ENCODE measurements at regions not wholly inside any gene's neighbourhood (a gene's known extent, or its start where the extent isn't known, plus 50 kb on each side); places are given as distances from the start of the nearest gene placed in this dataset.
A peak's percentile ranks its signal among the peaks of the same experiment; 100 is the strongest.

- H3K27ac ChIP-seq: no peak overlapping the region
- no peak for TF ChIP-seq POLR2A (IDR thresholded peaks at IDR 0.05)
- TF ChIP-seq EP300 (IDR thresholded peaks at IDR 0.05): no peak
- TF ChIP-seq, protein P1, sequence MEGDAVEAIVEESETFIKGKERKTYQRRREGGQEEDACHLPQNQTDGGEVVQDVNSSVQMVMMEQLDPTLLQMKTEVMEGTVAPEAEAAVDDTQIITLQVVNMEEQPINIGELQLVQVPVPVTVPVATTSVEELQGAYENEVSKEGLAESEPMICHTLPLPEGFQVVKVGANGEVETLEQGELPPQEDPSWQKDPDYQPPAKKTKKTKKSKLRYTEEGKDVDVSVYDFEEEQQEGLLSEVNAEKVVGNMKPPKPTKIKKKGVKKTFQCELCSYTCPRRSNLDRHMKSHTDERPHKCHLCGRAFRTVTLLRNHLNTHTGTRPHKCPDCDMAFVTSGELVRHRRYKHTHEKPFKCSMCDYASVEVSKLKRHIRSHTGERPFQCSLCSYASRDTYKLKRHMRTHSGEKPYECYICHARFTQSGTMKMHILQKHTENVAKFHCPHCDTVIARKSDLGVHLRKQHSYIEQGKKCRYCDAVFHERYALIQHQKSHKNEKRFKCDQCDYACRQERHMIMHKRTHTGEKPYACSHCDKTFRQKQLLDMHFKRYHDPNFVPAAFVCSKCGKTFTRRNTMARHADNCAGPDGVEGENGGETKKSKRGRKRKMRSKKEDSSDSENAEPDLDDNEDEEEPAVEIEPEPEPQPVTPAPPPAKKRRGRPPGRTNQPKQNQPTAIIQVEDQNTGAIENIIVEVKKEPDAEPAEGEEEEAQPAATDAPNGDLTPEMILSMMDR (IDR thresholded peaks at IDR 0.05): no peak
- H3K4me1 ChIP-seq: peaks cover 0 to 26% (median 3%) of the 10 kb centered on the region in 4 donors
- no peak for DNase-seq (ENCODE audit: low spot score in 2 of 2)
- H3K27me3 ChIP-seq: peaks cover 0 to 5% of the 10 kb centered on the region in 2 donors
- no peaks in the 10 kb centered on the region for H3K9me3 ChIP-seq
- no peaks in the 10 kb centered on the region for H3K36me3 ChIP-seq
- 21 to 25% methylated on average over 11 of the region's 11 CpGs for WGBS, 2 donors
- no peak overlapping the region for H3K4me3 ChIP-seq
Observed at GRCh38 chr16:54506741-54507500, 220.3 kb upstream of the IRX3 start.

GRCh38 chr16:54506214-54506580 is 219.6 kb upstream of the IRX3 start:
- H3K27me3 ChIP-seq: peaks cover 0 to 5% of the 10 kb centered on the region in 2 donors
- H3K9me3 ChIP-seq: no peaks in the 10 kb centered on the region
- H3K36me3 ChIP-seq: no peaks in the 10 kb centered on the region
- H3K4me1 ChIP-seq: peaks cover 0 to 24% (median 3%) of the 10 kb centered on the region in 4 donors
- 57 to 67% methylated on average over 8 of the region's 8 CpGs for WGBS, 2 donors
- TF ChIP-seq EP300 (IDR thresholded peaks at IDR 0.05): no peak
- TF ChIP-seq, protein P1 (IDR thresholded peaks at IDR 0.05): no peak
- H3K4me3 ChIP-seq: no peak overlapping the region
- DNase-seq (ENCODE audit: low spot score in 2 of 2): no peak
- H3K27ac ChIP-seq: no peak overlapping the region

- 56 to 71% methylated on average over 10 of the region's 10 CpGs for WGBS, 2 donors
Observed at GRCh38 chr16:54505549-54506213, 219.1 kb upstream of the IRX3 start.

GRCh38 chr16:54504372-54504771 is 217.8 kb upstream of the IRX3 start:
- 72 to 77% methylated on average over 12 of the region's 12 CpGs for WGBS, 2 donors

More at GRCh38 chr16:54505549-54506213, 219.1 kb upstream of the IRX3 start:
- Histone ChIP-seq H3K4me3 (no peak overlapping the region), H3K4me1 (peaks cover 0 to 21% (median 3%) of the 10 kb centered on the region in 4 donors), H3K9me3 (no peaks in the 10 kb centered on the region), H3K27me3 (peaks cover 0 to 5% of the 10 kb centered on the region in 2 donors), H3K36me3 (no peaks in the 10 kb centered on the region), H3K27ac (no peak overlapping the region)
- DNase-seq (ENCODE audit: low spot score in 2 of 2): no peak
- TF ChIP-seq POLR2A (IDR thresholded peaks at IDR 0.05) (no peak), EP300 (IDR thresholded peaks at IDR 0.05) (no peak)
- TF ChIP-seq, protein P1 (IDR thresholded peaks at IDR 0.05): no peak

More at GRCh38 chr16:54504372-54504771, 217.8 kb upstream of the IRX3 start:
- Histone ChIP-seq H3K27ac (no peak overlapping the region), H3K27me3 (peaks cover 0 to 5% of the 10 kb centered on the region in 2 donors), H3K36me3 (no peaks in the 10 kb centered on the region), H3K4me1 (peaks cover 0 to 21% (median 3%) of the 10 kb centered on the region in 4 donors), H3K9me3 (no peaks in the 10 kb centered on the region), H3K4me3 (no peak overlapping the region)
- TF ChIP-seq, protein P1 (IDR thresholded peaks at IDR 0.05): no peak
- no peak for TF ChIP-seq POLR2A (IDR thresholded peaks at IDR 0.05)
- peak in 1 of 2 donors; percentile 20 for TF ChIP-seq EP300 (IDR thresholded peaks at IDR 0.05)
- DNase-seq (ENCODE audit: low spot score in 2 of 2): no peak
